ENCODE measurements at regions not wholly inside any gene's neighbourhood (a gene's known extent, or its start where the extent isn't known, plus 50 kb on each side); places are given as distances from the start of the nearest gene placed in this dataset.

DNA sequence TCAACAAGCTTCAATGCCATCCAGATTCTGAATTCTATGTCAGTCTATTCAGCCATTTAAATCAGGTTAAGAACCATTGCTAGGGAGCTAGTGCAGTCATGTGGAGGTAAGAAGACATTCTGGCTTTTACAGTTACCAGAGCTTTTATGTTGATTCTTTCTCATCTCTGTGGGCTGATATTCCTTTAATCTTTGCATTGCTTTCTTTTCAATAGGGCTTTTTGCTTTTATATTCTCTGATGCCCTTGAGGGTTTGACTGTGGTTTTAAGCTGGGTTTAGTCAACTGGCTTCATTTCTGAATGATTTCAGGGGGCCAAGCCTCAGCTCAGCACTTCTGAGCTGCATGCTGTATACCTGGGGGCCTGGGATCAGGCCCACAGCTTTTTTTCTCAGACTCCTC is 51.0 kb upstream of the GORAB start:
- TF ChIP-seq, protein P1, sequence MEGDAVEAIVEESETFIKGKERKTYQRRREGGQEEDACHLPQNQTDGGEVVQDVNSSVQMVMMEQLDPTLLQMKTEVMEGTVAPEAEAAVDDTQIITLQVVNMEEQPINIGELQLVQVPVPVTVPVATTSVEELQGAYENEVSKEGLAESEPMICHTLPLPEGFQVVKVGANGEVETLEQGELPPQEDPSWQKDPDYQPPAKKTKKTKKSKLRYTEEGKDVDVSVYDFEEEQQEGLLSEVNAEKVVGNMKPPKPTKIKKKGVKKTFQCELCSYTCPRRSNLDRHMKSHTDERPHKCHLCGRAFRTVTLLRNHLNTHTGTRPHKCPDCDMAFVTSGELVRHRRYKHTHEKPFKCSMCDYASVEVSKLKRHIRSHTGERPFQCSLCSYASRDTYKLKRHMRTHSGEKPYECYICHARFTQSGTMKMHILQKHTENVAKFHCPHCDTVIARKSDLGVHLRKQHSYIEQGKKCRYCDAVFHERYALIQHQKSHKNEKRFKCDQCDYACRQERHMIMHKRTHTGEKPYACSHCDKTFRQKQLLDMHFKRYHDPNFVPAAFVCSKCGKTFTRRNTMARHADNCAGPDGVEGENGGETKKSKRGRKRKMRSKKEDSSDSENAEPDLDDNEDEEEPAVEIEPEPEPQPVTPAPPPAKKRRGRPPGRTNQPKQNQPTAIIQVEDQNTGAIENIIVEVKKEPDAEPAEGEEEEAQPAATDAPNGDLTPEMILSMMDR (optimal IDR thresholded peaks at IDR 0.05 in 1 of 3, IDR thresholded peaks at IDR 0.05 in 1 of 3, conservative IDR thresholded peaks at IDR 0.05 in 1 of 3; ENCODE audit: extremely low read depth in 1 of 3, insufficient read depth in 2 of 3, low read length in 3 of 3): no peak
- TF ChIP-seq EZH2 (IDR thresholded peaks at IDR 0.05; ENCODE audit: low read length): no peak

All from keratinocyte (primary cell).